GM12872 (cell line): ENCODE measurements at regions not wholly inside any gene's neighbourhood (a gene's known extent, or its start where the extent isn't known, plus 50 kb on each side); places are given as distances from the start of the nearest gene placed in this dataset.

Experiments
- CTCF ChIP-seq: IDR thresholded peaks from 3 replicates; pipeline ENCODE4 v1.5.1; 2011; ENCODE audit warnings: low read depth, mild to moderate bottlenecking, low read length, moderate library complexity; ENCODE audit not compliant: insufficient read depth

GRCh38 chr5:18533137-18533536 lies 898.9 kb downstream of the TAF11L14 start:
- TF ChIP-seq CTCF, result no peak

GRCh38 chr5:18534119-18534518 lies 899.9 kb downstream of the TAF11L14 start:
- no peak for TF ChIP-seq CTCF

DNA sequence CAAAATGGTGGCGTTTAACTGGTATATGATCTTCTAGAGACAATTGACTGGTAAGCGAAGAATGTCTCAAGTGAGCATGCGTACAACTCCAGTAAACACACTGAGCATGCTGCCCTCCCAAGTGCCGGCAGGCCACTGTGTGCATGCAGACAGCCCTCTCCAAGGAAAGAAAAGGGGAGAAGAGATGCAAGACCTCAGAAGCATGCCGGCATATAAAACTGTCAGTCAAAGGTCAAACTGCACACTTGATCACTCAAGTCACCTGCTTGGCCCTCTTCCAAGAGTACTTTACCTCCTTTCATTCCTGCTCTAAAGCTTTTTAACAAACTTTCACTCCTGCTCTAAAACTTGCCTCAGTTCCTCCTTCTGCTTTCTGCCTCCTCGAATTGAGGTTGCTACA lies 910.2 kb downstream of the TAF11L14 start:
- no peak for TF ChIP-seq CTCF

DNA sequence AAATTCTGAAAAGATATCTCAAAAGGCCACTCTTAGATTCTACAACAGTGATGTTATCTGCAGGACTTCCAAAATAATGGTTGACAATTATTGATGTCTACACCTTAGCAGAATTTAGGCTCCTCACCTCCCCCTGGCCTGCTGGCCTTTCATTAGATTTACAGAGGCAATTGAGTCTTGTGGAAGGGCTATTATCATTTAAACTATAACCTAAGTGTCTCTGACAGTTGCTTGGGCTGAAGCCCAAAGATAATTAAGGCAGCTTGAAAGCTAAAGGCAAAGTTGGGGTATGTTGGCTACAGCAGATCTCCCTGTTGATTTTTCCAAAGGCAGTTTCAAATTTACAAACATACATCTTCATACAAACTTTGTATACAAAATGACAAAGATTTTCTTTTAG lies 912.3 kb downstream of the TAF11L14 start:
- TF ChIP-seq CTCF, result no peak

DNA sequence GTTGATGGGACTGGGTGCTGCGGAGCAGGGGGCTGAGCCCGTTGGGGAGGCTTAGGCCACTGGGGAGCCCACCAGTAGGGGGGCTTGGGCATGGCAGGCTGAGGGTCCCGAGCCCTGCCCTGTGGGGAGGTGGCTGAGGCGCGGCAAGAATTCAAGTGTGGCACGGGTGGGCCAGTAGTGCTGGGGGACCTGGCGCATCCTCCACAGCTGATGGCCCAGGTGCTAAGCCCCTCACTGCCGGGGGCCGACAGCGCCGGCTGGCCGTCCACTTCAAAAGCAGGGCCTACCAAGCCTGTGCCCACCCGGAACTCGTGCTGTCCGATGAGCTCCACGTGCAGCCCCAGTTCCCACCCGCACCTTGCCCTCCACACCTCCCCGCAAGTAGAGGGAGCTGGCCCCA lies 917.5 kb downstream of the TAF11L14 start:
- no peak for TF ChIP-seq CTCF

GRCh38 chr5:18553269-18553668 lies 919.0 kb downstream of the TAF11L14 start:
- no peak for TF ChIP-seq CTCF

DNA sequence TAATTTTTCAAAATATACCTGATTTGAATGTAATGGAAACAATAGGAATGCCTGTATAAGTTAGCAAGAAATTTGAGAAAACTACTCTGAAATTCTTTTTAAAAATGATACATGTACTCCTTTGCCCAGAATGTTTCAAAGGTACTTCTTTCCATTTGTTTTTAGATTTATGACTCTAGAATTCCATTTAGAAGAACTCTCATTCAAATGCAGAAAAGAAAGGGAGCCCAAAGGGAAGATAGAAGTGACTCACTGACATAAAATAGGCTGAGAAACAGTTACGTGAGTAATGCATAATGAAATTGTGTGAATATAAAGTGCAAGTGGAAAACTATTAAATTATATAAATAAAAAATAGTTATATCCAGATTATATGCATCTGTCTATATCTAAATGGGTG lies 926.3 kb downstream of the TAF11L14 start:
- TF ChIP-seq CTCF, result no peak

DNA sequence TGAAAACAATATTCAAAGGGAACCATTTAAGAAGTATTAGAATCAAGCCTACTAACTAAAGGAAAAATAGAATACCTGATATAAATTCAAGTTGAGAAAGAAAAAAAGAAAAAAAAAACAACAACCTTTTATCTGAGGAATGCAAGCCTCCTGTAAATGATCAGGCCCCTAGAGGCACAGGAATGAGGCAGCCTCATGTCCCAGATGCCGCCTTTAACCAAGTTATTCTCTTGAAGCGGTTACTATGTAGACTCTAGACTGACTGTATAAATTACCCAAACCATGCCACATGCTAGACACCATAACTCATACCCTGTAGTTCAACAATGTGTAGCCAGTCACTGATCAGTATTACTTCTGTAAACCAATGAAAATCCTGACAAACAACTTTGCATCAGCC lies 929.6 kb downstream of the TAF11L14 start:
- no peak for TF ChIP-seq CTCF
